ENCODE measurements at regions not wholly inside any gene's neighbourhood (a gene's known extent, or its start where the extent isn't known, plus 50 kb on each side); places are given as distances from the start of the nearest gene placed in this dataset.

- DNase-seq = no peak
Measured at GRCh38 chr1:239739919-239740318, 351.8 kb upstream of the FMN2 start.

GRCh38 chr1:239742416-239743109, 349.1 kb upstream of the FMN2 start:
- no peak for DNase-seq

- DNase-seq = no peak
Measured at GRCh38 chr1:239744851-239745250, 346.8 kb upstream of the FMN2 start.

- no peak for DNase-seq
Measured at GRCh38 chr1:239755107-239755912, 336.4 kb upstream of the FMN2 start.

GRCh38 chr1:239757716-239758115, 334.0 kb upstream of the FMN2 start:
- no peak for DNase-seq

GRCh38 chr1:239758756-239759155, 332.9 kb upstream of the FMN2 start:
- no peak for DNase-seq

- no peak for DNase-seq
Measured at GRCh38 chr1:239761509-239761908, 330.2 kb upstream of the FMN2 start.

GRCh38 chr1:239763850-239764249, 327.8 kb upstream of the FMN2 start:
- no peak for DNase-seq

GRCh38 chr1:239764546-239764945, 327.1 kb upstream of the FMN2 start:
- DNase-seq = no peak

GRCh38 chr1:239765163-239765562, 326.5 kb upstream of the FMN2 start:
- DNase-seq = no peak

GRCh38 chr1:239771550-239771949, 320.1 kb upstream of the FMN2 start:
- DNase-seq = no peak

- no peak for DNase-seq
Measured at GRCh38 chr1:239772446-239772845, 319.2 kb upstream of the FMN2 start.

- no peak for DNase-seq
Measured at GRCh38 chr1:239775466-239775865, 316.2 kb upstream of the FMN2 start.

GRCh38 chr1:239778208-239778813, 313.4 kb upstream of the FMN2 start:
- no peak for DNase-seq

- DNase-seq = no peak
Measured at GRCh38 chr1:239779962-239780361, 311.7 kb upstream of the FMN2 start.

- DNase-seq = no peak
Measured at GRCh38 chr1:239784896-239785295, 306.8 kb upstream of the FMN2 start.

GRCh38 chr1:239785576-239785975, 306.1 kb upstream of the FMN2 start:
- no peak for DNase-seq

GRCh38 chr1:239786464-239786863, 305.2 kb upstream of the FMN2 start:
- DNase-seq = no peak

- peak in 1 of 5 donors; percentile 70 for DNase-seq
Measured at GRCh38 chr1:239792157-239792556, 299.5 kb upstream of the FMN2 start.

- DNase-seq = no peak
Measured at GRCh38 chr1:239795304-239795703, 296.4 kb upstream of the FMN2 start.

- DNase-seq = no peak
Measured at GRCh38 chr1:239799617-239800016, 292.1 kb upstream of the FMN2 start.

- DNase-seq = no peak
Measured at GRCh38 chr1:239800861-239801260, 290.8 kb upstream of the FMN2 start.

GRCh38 chr1:239802275-239802674, 289.4 kb upstream of the FMN2 start:
- DNase-seq = no peak

- DNase-seq = no peak
Measured at GRCh38 chr1:239803781-239804180, 287.9 kb upstream of the FMN2 start.

Data from T-helper 1 cell (primary cell).